HG03439 (cell line): ENCODE measurements at regions not wholly inside any gene's neighbourhood (a gene's known extent, or its start where the extent isn't known, plus 50 kb on each side); places are given as distances from the start of the nearest gene placed in this dataset.

Source experiments
- ATAC-seq: cut with Tn5 transposase; IDR thresholded peaks from one replicate; pipeline ENCODE4 v1.9.1; 2021; ENCODE audit warnings: mild to moderate bottlenecking, moderate library complexity; ENCODE audit not compliant: unreplicated experiment

- no peak for ATAC-seq
Measured at GRCh38 chr13:85314686-85315085, 484.5 kb downstream of the SLITRK6 start.

GRCh38 chr13:85313761-85314503 is 485.3 kb downstream of the SLITRK6 start:
- ATAC-seq, result no peak

GRCh38 chr13:85312071-85312470 is 487.1 kb downstream of the SLITRK6 start:
- ATAC-seq, result no peak

- no peak for ATAC-seq
Measured at GRCh38 chr13:85303630-85304029, 495.6 kb downstream of the SLITRK6 start.

- ATAC-seq, result no peak
Measured at GRCh38 chr13:85298387-85298924, 500.8 kb downstream of the SLITRK6 start.

GRCh38 chr13:85288698-85289097 is 510.5 kb downstream of the SLITRK6 start:
- ATAC-seq, result no peak

- ATAC-seq, result no peak
Measured at GRCh38 chr13:85287528-85287927, 511.7 kb downstream of the SLITRK6 start.

DNA sequence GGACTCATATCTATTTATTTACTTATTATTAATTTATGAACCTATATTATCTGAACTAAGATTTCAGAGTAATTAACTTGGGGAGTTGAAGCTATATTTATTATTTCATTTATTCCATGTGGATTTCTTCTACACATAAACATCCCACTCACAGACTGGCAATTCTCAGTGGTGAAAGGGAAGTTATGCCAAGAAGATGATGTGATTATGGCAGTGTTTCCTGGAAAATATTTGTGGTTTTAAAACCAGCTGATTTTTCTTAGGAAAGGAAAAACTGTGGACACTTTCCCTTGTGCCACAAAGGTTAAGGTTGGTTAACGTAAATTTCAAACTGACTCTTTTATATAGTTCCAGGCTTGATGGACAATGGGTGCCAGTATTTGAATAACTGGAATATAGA is 513.1 kb downstream of the SLITRK6 start:
- ATAC-seq, result no peak

- no peak for ATAC-seq
Measured at GRCh38 chr13:85284349-85284748, 514.9 kb downstream of the SLITRK6 start.

- ATAC-seq, result no peak
Measured at GRCh38 chr13:85283408-85283807, 515.8 kb downstream of the SLITRK6 start.

DNA sequence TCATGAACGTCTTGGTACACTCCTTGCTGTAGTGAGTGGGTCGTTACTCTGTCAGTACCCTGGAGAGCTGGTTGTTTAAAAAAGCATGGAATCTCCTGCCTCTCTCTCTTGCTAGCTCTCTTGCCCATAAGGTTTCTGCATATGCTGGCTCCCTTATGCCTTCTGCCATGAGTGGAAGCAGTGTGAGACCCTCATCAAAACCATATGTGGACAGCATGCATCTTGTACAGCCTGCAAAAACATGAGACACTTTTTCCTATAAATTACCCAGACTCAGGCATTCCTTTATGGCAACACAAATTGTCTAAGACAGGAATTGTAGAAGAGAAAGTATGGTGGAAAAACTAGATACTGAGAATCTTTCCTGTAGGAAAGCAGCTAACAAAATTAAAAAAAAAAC is 516.3 kb downstream of the SLITRK6 start:
- ATAC-seq, result no peak

- ATAC-seq, result no peak
Measured at GRCh38 chr13:85278851-85279250, 520.4 kb downstream of the SLITRK6 start.

- no peak for ATAC-seq
Measured at GRCh38 chr13:85277748-85278147, 521.5 kb downstream of the SLITRK6 start.

DNA sequence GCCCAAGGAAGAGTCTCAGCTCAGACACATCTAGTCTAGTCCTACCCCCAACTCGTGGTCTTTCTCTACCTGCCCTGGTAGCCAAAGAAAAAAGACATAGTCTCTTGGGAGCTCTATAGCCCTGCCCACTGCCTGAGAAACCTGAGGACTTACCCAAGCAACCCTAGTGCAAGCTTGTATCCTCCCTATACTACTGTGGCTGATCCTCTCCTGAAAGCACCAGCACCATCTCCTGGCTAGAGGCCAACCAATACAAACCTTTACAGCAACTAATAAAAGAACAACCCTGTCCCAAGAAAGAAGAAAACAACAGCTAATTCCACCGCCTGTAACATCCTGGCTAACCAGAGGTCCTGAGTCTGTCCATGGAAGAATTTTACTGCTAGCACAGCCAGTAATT is 532.4 kb downstream of the SLITRK6 start:
- ATAC-seq, result no peak

DNA sequence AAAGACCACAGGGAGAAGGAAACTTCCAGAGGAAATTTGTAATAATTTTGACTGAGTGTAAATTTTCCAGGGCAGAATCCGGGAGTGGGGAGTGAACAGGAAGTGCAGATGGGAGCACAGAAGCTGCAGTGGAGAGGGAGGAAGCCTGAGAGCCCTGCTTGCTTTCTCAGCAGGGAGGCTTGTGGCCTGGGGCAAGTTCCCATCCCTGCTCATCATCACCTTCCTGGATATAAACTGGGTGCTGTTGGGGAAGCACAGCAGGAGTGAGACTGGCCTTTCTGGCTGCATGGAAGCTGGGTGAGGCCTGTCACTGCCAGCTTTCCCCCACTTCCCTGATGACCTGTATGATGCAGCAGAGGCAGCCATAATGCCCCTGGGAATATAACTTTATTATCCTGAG is 532.9 kb downstream of the SLITRK6 start:
- no peak for ATAC-seq

- no peak for ATAC-seq
Measured at GRCh38 chr13:85265296-85265695, 533.9 kb downstream of the SLITRK6 start.

DNA sequence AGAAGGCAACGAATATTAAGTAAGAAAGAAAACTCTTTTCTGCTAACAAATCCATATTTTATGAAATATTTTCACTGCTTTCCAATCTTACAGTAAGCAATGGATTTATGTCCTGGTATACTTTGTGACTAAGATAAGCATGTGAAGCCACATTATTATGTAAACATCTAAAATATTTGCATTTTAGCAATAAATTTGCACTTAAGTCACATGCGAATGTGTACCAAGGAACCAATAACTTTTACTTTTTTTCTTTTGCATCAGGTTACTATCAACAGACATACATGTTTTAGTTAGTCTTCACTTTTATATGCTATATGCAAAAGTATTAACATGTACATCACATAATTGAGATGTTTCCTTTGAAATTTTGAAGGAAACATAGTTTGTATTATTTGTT is 536.7 kb downstream of the SLITRK6 start:
- ATAC-seq, result no peak

GRCh38 chr13:85261757-85262346 is 537.4 kb downstream of the SLITRK6 start:
- ATAC-seq, result no peak

DNA sequence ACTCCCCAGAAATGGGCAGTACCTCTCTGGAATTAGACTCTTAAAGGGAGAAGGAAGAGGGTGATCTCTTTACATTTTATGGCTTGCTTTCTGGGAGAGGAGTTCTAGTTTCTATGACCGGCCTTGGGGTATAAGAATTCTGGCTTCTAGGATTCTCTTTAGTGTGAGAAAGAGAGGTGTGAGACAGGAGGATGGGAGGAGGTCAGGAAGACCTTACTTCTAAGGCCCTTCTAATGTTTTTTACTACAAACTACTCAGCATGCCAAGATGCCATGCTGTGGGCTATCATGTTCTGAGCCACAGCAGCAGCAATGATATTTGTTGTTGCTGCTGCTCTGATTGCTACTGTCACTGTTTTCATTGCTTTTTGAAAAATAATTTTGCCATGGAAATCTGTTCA is 538.3 kb downstream of the SLITRK6 start:
- ATAC-seq, result no peak

GRCh38 chr13:85255978-85256377 is 543.2 kb downstream of the SLITRK6 start:
- ATAC-seq, result no peak

DNA sequence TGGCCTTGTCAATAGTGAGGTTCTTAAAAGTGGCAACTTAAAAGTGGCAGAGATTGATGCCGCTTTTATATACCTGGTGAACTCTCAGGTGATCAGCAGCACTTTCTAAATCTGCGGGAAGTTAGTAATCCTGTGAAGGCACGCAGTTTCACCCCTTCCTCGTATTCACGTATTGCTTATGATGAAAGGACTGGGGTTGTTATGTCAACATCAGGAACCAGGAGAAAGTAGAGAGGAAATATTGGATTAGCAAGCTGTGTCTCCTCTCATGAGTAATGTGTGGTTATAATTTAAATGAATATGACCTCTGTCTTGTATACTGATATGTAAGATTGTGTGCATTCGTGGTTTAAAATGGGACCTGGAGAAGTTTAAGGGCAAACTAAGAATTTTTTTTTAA is 544.6 kb downstream of the SLITRK6 start:
- no peak for ATAC-seq

GRCh38 chr13:85249151-85249550 is 550.1 kb downstream of the SLITRK6 start:
- no peak for ATAC-seq
